Lung (tissue), 11 donors: ENCODE measurements at regions not wholly inside any gene's neighbourhood (a gene's known extent, or its start where the extent isn't known, plus 50 kb on each side); places are given as distances from the start of the nearest gene placed in this dataset.

Source experiments
- ATAC-seq: fragments of 200-7000 bp; cut with Tn5 transposase; one replicate; pipeline ENCODE4 v1.9.1; 2020; ENCODE audit warnings: moderate number of reproducible peaks; ENCODE audit not compliant: insufficient read depth, low FRiP score
- DNase-seq, 3 donors: peaks; one replicate each; pipeline ENCODE4 v3.0.0-alpha.2; 2013 to 2017
- H3K27ac ChIP-seq, 2 donors: one replicate each; pipeline ENCODE4 v1.5.1; 2013; ENCODE audit warnings: mild to moderate bottlenecking in 2 of 2, moderate library complexity in 2 of 2, control low read depth in 1 of 2, inconsistent platforms in 1 of 2, low read depth in 1 of 2, low read length in 1 of 2
- H3K27me3 ChIP-seq, 3 donors: one replicate each; pipeline ENCODE4 v1.5.1; 2013; ENCODE audit warnings: low read length in 2 of 3; ENCODE audit not compliant: control insufficient read depth in 3 of 3, insufficient read depth in 3 of 3
- H3K36me3 ChIP-seq, 4 donors: one replicate each; pipeline ENCODE4 v1.5.1; 2013; ENCODE audit warnings: low read length in 4 of 4, mild to moderate bottlenecking in 1 of 4, moderate library complexity in 1 of 4; ENCODE audit not compliant: control insufficient read depth in 4 of 4, insufficient read depth in 4 of 4
- H3K4me1 ChIP-seq, 5 donors: one replicate each; pipeline ENCODE4 v1.5.1; 2013; ENCODE audit warnings: low read length in 5 of 5, mild to moderate bottlenecking in 2 of 5, moderate library complexity in 1 of 5; ENCODE audit not compliant: control insufficient read depth in 5 of 5, insufficient read depth in 5 of 5
- H3K4me3 ChIP-seq: one replicate; pipeline ENCODE4 v1.5.1; 2013; ENCODE audit warnings: mild to moderate bottlenecking, control low read depth, moderate library complexity
- H3K9ac ChIP-seq, 2 donors: one replicate each; pipeline ENCODE4 v1.5.1; 2013; ENCODE audit warnings: low read length in 2 of 2, control low read depth in 1 of 2; ENCODE audit not compliant: insufficient read depth in 1 of 2
- H3K9me3 ChIP-seq, 4 donors: one replicate each; pipeline ENCODE4 v1.5.1; 2013; ENCODE audit warnings: low read length in 3 of 4, mild to moderate bottlenecking in 1 of 4, moderate library complexity in 1 of 4; ENCODE audit not compliant: control insufficient read depth in 4 of 4, insufficient read depth in 3 of 4
- CTCF ChIP-seq: IDR thresholded peaks from 2 replicates; pipeline ENCODE4 v1.5.1; 2012; ENCODE audit warnings: mild to moderate bottlenecking; ENCODE audit errors: control extremely low read depth, extremely low read depth
- WGBS, 2 donors: extraction: QIAGEN DNeasy Blood & Tissue Kit; methylation state at CpG; one replicate each; pipeline ENCODE4 v1.1.7; 2013; 5-methylcytosine and 5-hydroxymethylcytosine counted together
- donor health status: control.
- donor health status: control.
- donor health status: Bipolar disorder and iron deficiency.
- donor health status: healthy.
- donor health status: DM: yes; HTN: yes; CAD: no.

DNA sequence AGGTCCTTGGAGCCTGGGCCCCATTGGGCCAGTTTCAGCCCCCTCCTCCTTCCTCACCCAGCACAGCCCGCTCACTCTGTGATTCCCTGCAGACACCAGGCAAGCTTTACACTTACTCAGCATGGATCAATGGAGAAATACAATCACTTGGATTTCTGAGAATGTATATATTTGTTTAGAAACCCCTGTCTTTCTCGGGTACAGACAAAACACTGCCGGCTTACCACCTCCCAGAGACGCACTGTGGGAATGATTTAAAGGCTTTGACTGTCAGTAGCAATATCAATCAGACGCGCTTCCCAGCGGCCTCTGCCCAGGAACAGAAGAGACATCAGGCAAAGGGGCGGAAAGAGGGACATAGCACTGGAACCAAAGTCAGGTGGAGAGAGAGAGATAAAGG, 186.5 kb downstream of the MAFB start:
- no peaks in the 10 kb centered on the region for H3K27me3 ChIP-seq
- DNase-seq (no peak), ATAC-seq (no peak)
- 76 to 87% methylated on average over 8 of the region's 8 CpGs for WGBS, 2 donors
- H3K9me3 ChIP-seq = peaks cover 0 to 3% (median 0%) of the 10 kb centered on the region in 4 donors
- no peak overlapping the region for H3K4me3 ChIP-seq
- no peak overlapping the region for H3K9ac ChIP-seq
- TF ChIP-seq CTCF = no peak
- H3K4me1 ChIP-seq = peaks cover 0 to 2% (median 0%) of the 10 kb centered on the region in 5 donors
- no peaks in the 10 kb centered on the region for H3K36me3 ChIP-seq
- no peak overlapping the region for H3K27ac ChIP-seq

DNA sequence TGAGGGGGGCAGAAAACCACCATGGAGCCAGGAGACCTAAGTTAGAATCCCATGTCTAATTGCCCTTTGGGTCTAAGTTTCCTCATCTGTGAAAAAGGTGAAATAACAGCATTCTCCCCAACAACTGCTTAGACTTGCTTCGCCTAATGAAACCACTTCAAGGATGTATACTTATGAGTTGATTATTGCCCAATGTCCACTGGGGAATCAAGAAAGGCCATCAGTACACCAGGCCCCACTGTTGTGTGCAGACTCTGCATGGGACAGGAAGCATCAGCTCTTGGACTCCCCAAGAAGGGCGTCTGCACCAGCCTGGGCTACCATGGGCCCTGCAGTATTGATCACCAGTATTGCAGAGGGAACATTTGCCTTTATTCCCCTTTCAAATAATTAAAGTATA, 189.6 kb downstream of the MAFB start:
- WGBS, 2 donors = 65 to 66% methylated on average over 2 of the region's 2 CpGs
- peaks cover 0 to 3% (median 0%) of the 10 kb centered on the region in 4 donors for H3K9me3 ChIP-seq
- H3K36me3 ChIP-seq = no peaks in the 10 kb centered on the region
- no peak for DNase-seq
- ATAC-seq = no peak
- H3K9ac ChIP-seq = no peak overlapping the region
- peaks cover 0 to 2% (median 0%) of the 10 kb centered on the region in 5 donors for H3K4me1 ChIP-seq
- no peak overlapping the region for H3K27ac ChIP-seq
- no peak overlapping the region for H3K4me3 ChIP-seq
- no peaks in the 10 kb centered on the region for H3K27me3 ChIP-seq
- TF ChIP-seq CTCF = no peak

GRCh38 chr20:40497899-40498691, 190.9 kb downstream of the MAFB start:
- H3K4me1 ChIP-seq = peaks cover 0 to 4% (median 3%) of the 10 kb centered on the region in 5 donors
- DNase-seq = peak in 1 of 3 donors; percentile 32
- peaks cover 0 to 3% (median 0%) of the 10 kb centered on the region in 4 donors for H3K9me3 ChIP-seq
- H3K27ac ChIP-seq = peak overlapping the region in 1 of 2 donors; percentile 45
- WGBS, 2 donors = 30 to 45% methylated on average over 4 of the region's 4 CpGs
- no peaks in the 10 kb centered on the region for H3K27me3 ChIP-seq
- H3K9ac ChIP-seq = no peak overlapping the region
- no peak for TF ChIP-seq CTCF
- ATAC-seq = peak; percentile 73
- no peaks in the 10 kb centered on the region for H3K36me3 ChIP-seq
- no peak overlapping the region for H3K4me3 ChIP-seq

GRCh38 chr20:40495956-40496355, 193.1 kb downstream of the MAFB start:
- H3K9ac ChIP-seq = no peak overlapping the region
- TF ChIP-seq CTCF = no peak
- H3K4me1 ChIP-seq = peaks cover 0 to 7% (median 3%) of the 10 kb centered on the region in 5 donors
- no peaks in the 10 kb centered on the region for H3K36me3 ChIP-seq
- DNase-seq = no peak
- H3K4me3 ChIP-seq = no peak overlapping the region
- 71 to 78% methylated on average over 4 of the region's 4 CpGs for WGBS, 2 donors
- H3K27me3 ChIP-seq = no peaks in the 10 kb centered on the region
- ATAC-seq = no peak
- no peak overlapping the region for H3K27ac ChIP-seq
- H3K9me3 ChIP-seq = peaks cover 0 to 3% (median 0%) of the 10 kb centered on the region in 4 donors
